ENCODE measurements at regions not wholly inside any gene's neighbourhood (a gene's known extent, or its start where the extent isn't known, plus 50 kb on each side); places are given as distances from the start of the nearest gene placed in this dataset.

- no peak for DNase-seq (ENCODE audit: low read depth)
- H3K4me3 ChIP-seq (replicated peaks; ENCODE audit: low read depth, low read length): no peak overlapping the region
- TF ChIP-seq, protein P1, sequence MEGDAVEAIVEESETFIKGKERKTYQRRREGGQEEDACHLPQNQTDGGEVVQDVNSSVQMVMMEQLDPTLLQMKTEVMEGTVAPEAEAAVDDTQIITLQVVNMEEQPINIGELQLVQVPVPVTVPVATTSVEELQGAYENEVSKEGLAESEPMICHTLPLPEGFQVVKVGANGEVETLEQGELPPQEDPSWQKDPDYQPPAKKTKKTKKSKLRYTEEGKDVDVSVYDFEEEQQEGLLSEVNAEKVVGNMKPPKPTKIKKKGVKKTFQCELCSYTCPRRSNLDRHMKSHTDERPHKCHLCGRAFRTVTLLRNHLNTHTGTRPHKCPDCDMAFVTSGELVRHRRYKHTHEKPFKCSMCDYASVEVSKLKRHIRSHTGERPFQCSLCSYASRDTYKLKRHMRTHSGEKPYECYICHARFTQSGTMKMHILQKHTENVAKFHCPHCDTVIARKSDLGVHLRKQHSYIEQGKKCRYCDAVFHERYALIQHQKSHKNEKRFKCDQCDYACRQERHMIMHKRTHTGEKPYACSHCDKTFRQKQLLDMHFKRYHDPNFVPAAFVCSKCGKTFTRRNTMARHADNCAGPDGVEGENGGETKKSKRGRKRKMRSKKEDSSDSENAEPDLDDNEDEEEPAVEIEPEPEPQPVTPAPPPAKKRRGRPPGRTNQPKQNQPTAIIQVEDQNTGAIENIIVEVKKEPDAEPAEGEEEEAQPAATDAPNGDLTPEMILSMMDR (IDR thresholded peaks at IDR 0.05; ENCODE audit: low read length, missing control alignments): no peak
Measured at GRCh38 chr2:160658851-160659250, 165.2 kb upstream of the RBMS1 start.

GRCh38 chr2:160660741-160661140, 167.1 kb upstream of the RBMS1 start:
- H3K4me3 ChIP-seq (replicated peaks; ENCODE audit: low read depth, low read length): no peak overlapping the region
- no peak for DNase-seq (ENCODE audit: low read depth)

GRCh38 chr2:160664603-160665140, 171.1 kb upstream of the RBMS1 start:
- TF ChIP-seq, protein P1 (IDR thresholded peaks at IDR 0.05; ENCODE audit: low read length, missing control alignments): no peak
- H3K4me3 ChIP-seq (replicated peaks; ENCODE audit: low read depth, low read length): no peak overlapping the region
- DNase-seq (ENCODE audit: low read depth): no peak

More at GRCh38 chr2:160660741-160661140, 167.1 kb upstream of the RBMS1 start:
- TF ChIP-seq, protein P1 (IDR thresholded peaks at IDR 0.05; ENCODE audit: low read length, missing control alignments): no peak

DNA sequence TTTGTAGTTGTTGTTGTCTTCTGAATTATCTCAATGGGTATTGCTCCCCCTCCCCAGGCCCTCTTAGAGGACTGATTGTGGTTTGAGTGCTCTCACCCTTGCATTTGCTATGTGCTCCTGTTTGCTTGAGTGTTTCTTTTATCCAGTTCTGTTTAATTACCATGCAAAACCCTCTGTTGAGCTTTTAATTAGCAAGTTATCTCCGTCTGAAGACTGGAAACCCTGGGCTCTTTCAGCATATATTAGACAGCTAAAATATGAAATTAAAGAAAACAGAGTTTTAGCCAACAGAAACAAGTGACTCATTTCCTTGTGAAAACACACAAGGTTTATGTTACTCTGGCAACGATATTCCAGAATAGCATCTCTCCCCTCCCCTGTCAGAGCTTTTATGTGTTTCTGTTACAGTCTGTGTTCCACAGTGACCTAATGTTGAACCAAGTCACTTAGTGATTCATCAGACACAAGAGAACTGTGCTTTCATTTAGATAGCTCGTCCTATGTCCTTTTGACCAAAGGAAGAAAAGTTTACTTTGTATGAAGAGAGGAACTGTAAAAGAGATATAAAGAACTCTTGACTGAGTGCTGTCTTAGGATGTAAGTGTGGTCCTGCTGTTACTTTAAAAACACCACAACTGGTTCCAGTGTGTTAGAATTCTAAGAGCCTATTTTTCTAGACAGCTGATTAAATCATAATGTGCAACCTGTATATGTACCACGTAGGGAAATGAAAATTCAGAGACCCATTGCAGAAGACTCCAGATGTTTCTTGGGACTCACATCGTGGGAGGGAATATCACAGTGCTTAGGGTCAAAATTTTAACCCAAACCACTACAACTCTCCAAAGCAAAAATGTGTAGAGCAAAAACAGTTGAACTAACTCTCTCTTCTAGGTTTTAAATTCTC, 172.8 kb upstream of the RBMS1 start:
- H3K4me3 ChIP-seq (replicated peaks; ENCODE audit: low read depth, low read length): peak overlapping the region; percentile 36
- peak; percentile 98 for DNase-seq (ENCODE audit: low read depth)

DNA sequence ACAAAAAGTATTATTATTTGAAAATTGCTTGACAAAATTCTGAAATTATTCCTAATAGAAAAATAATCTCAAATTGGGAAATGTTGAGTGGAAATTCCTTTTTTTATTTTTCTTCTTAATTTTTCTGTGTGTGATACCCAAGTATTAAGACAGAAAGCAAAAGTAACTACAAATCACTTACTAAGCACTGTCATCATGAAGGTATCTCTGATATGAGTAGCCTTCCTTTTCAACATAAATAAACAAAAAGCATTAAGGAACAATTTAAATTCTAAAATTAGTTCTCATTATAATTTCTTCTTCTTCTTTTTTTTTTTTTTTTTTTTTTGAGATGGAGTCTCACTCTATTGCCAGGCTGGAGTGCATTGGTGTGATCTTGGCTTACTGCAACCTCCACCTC, 174.2 kb upstream of the RBMS1 start:
- no peak overlapping the region for H3K4me3 ChIP-seq (replicated peaks; ENCODE audit: low read depth, low read length)
- no peak for DNase-seq (ENCODE audit: low read depth)
- TF ChIP-seq, protein P1 (IDR thresholded peaks at IDR 0.05; ENCODE audit: low read length, missing control alignments): no peak

More for the DNA sequence above, 172.8 kb upstream of the RBMS1 start:
- TF ChIP-seq, protein P1 (IDR thresholded peaks at IDR 0.05; ENCODE audit: low read length, missing control alignments): no peak

GRCh38 chr2:160670618-160671017, 177.0 kb upstream of the RBMS1 start:
- TF ChIP-seq, protein P1 (IDR thresholded peaks at IDR 0.05; ENCODE audit: low read length, missing control alignments): no peak
- no peak overlapping the region for H3K4me3 ChIP-seq (replicated peaks; ENCODE audit: low read depth, low read length)

More at GRCh38 chr2:160670618-160671017, 177.0 kb upstream of the RBMS1 start:
- DNase-seq (ENCODE audit: low read depth): no peak

Data from fibroblast of pulmonary artery (primary cell).